Medulla oblongata (tissue), 1 donor: ENCODE measurements at regions not wholly inside any gene's neighbourhood (a gene's known extent, or its start where the extent isn't known, plus 50 kb on each side); places are given as distances from the start of the nearest gene placed in this dataset.

Source experiments
- DNase-seq: peaks from one replicate; pipeline ENCODE4 v3.0.0-alpha.2; 2015; ENCODE audit errors: extremely low spot score

DNA sequence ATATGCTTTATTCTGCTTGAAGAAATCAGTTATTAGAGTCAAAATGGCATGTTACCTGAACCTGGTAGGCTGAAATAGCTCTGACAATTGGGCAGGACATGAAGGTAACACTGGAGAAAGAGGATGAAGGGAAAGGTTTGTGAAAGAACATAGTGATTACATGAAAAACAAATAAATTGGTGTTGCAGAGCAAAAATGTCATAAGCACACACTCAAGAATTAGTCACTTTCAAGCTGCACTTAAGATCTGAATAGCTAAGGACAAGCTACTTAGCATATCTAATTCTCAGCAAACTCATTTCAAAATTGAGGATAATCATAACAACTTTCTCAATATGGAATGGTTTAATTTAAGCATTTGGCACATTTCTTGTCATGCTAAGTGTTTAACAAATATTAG, 1398.0 kb upstream of the FLRT2 start:
- DNase-seq: no peak

DNA sequence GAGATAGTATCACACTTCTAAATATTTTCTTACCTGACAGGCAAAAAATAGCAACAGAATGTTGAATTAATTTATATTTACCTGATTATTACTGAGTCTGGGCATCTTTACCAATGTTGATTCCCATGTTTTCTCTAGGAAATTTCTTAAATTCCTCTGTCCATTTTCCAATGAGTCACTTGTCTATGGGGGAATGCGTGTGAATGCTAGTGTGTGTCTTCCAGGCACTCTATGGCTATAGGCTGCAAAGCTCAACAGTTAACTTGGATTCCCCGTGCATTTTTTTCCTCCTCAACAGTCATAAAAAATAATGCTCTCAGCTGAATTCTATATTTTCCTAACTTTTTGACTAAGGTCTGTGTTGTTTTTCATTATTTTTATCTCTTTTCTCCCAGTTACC, 1385.8 kb upstream of the FLRT2 start:
- DNase-seq: no peak

DNA sequence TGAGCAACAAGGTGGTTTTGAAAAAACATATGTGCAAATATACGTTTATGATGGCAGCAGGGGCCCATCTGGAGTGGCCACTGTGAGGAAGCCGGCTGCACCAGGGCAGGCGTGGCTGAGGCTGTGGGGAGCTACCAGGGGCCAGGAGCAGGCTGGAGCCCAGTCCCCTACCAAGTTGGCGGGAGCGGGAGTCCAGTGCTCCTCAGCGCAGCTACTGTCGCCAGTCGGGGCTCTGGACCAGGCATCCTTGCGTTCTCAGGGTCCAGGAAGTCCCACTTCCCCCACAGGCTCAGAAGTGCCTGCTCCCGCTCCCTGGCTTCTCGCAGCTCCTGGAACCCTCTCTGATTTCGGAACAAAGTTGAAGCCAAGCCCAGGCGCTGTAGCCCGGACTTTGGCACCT, 1377.5 kb upstream of the FLRT2 start:
- no peak for DNase-seq

DNA sequence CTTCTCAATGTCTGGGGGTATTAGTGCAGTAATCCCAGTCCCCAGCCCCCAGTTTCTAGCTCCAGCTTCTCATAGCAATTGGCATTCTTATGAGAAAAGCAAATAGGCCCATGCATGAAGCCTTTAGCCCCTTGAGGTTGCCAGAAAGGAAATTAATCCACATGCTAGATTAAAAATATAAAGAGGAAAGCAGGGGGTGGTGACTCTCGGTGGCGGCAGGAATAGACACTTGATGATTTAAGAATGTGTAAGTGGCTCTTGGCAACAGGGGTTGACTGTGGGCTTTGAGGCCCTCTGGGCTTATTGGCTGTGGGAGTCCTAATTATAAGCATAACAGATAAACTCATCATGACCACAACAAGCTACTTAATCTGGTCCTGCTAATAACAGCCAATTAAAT, 1367.3 kb upstream of the FLRT2 start:
- DNase-seq: no peak

DNA sequence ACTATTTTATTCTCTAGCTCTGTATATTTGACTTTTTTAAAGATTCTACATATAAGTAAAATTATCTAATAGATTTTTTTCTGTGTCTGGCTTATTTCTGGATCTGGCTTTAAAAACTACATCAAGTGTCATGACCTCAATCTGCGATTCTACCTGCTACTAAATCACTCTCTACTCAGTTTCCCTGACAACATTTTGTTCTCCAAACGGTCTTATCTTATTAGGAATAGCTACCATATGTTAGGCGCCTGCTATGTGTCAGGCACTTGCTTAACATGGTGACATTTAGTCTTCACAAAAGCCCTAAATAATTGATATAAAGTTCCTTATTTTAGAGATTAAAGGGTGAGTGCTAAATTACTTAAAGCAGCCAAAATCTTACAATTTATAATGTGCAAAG, 1362.9 kb upstream of the FLRT2 start:
- DNase-seq: no peak

DNA sequence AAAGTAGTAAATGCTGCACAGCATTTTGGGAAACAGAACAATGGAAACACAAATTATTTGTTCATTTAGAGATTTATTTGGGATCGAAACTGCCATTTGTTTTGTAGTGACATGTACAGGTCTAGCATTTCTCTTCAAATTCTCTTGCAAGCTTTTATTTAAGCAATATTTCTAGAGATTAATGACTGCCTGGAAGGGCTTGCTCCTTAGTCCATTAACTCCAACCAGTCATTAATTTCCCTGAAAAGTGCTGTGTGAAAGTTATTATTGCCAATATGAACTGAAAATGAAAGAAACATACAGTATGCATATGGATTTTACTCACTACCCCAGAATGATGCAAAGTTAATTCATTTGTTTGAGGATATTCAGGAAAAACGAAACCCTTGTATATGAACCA, 1349.6 kb upstream of the FLRT2 start:
- DNase-seq: no peak

DNA sequence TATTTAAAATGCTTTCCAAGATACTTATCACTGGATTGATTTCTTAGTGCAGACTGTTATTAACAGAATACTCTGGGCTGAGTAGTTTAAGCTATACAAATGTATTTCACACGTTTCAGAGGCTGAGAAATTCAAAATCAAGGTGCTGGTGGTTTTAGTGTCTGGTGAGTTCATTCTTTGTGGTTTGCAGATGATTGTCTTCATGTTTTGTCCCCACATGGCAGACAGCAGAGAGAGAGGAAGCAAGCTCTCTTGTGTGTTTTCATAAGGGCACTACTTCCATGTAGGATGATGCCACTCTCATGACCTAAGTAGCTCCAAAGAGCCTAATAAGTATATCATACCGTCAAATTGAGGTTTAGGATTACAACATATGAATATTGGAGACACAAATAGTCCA, 1348.9 kb upstream of the FLRT2 start:
- no peak for DNase-seq

- no peak for DNase-seq
These were observed 1334.4 kb upstream of the FLRT2 start for GRCh38 chr14:84195514-84195913.

DNA sequence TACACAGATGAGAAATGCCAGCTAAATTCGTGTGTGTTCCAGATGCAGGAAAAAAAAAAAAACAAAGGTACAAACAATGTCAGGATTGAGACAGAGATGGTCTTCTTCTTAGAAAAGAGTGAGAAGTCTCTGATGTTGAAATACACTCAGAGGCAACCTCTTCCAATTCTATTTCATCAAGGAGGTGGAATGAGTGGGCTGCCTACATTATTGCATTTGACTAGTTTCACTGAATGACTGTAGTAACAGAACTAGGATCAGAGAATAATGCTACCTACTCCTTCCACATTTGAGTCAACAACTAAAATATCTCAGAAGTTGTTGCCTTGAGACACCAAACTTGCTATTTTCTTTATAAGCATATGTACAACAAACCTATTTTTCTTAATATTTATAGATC, 1332.2 kb upstream of the FLRT2 start:
- no peak for DNase-seq

- no peak for DNase-seq
These were observed 1327.5 kb upstream of the FLRT2 start for GRCh38 chr14:84202486-84202885.

DNA sequence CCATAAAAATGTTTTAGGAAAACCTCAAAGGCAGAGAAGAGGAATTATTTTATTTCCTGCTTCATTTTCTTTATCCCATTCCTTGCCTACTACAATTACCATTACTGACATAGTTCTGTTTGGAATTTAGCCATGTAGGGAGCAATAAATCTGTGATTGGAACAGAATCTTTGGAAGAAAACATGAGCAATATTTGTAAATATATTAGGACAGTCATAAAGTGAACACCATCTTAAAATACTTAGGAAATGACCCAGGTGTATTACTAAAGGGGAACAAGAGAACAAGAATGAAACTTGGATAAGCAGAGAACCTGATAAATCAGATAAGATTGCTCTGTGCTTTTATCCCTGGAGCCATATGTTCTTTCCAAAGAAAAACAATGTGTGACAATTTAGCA, 1326.0 kb upstream of the FLRT2 start:
- DNase-seq: no peak

DNA sequence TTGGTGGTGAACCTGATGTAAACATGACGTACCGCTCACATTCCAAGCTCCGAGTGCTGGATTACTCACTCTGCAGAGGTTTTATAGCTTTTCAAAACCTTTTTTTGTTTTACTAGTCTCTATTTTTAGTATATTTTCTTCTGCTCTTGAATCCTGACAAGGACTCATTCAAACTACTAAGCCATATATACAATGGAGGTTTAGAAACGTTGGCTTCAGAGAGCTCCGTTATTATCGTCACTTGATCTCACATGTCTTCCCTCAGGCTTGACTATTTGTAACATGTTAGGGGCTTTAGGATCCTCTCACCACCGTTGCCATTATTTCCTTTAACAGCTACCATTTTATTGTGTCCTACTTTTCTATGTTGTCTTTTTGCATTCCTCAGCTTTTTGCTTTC, 1321.5 kb upstream of the FLRT2 start:
- no peak for DNase-seq

DNA sequence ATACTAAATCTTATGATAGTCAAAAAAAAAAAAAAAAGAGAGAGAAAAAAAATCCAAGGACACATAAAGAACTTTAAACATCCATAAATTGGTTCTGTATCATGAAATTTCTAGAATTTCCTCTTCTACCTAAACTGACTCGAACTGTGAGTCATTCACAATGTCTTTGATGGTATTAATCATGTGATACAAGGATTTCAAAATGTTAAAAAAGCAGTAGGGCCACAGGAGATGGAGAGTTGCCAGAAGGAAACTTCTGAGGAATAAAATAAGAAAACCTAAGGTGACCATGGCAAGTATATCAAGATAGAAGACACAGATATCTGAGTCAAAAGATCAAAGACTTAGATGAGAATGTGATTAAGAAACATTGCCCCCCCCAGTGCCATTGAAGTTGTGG, 1320.9 kb upstream of the FLRT2 start:
- DNase-seq: no peak

DNA sequence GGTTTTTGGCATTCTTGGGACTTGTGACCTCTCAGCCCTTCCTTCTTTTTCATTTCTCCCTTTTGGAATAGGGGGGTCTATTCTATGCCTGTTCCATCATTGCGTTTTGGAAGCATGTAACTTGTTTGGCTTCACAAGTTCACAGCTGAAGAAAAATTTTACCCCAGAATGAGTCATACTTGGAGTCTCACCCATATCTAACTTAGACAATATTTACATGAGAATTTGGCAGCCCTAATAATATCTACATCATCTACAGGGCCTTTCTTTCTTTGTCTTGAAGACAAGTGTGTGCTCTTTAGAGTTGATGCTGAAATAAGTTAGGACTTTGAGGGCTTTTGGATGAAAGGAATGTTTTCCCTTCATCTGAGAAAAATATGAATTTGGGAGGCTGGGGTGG, 1312.9 kb upstream of the FLRT2 start:
- no peak for DNase-seq

DNA sequence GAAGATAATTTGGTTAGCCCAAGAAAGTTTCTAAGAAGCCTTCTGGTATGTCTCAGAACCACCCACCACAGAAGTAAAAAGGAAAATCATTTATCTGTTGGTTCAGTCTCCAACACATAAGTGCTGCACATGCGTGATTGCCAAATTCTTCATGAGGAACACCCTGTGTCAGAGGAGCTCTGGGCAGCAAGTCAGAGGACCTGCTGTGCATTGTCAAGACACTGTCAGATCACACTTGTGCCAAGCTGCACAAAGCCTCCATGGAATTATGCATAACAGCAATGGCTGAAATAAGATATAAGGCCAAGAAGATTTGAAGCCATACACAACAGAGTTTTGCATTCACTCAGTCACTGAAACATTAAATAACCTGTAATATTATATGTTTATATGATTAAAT, 1304.7 kb upstream of the FLRT2 start:
- peak; percentile 8 for DNase-seq

GRCh38 chr14:84228702-84229101, 1301.2 kb upstream of the FLRT2 start:
- DNase-seq: no peak

DNA sequence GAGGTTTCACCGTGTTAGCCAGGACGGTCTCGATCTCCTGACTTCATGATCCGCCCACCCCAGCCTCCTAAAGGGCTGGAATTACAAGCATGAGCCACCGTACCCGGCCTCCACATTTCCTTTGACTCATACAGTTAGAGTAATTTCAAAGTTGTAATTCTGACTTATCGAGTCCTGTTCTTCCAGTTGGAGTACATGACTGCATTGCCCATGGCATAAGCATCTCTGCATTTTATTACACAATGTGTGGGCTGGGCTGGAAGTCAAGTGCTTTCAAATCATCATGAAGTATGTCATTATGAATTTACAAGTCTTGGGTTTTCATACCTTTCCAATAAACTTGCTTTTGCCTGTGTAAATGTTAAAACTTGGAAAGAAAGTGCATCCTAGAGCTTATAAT, 1295.7 kb upstream of the FLRT2 start:
- no peak for DNase-seq

GRCh38 chr14:84236290-84236689, 1293.7 kb upstream of the FLRT2 start:
- no peak for DNase-seq

GRCh38 chr14:84237881-84238280, 1292.1 kb upstream of the FLRT2 start:
- DNase-seq: no peak

DNA sequence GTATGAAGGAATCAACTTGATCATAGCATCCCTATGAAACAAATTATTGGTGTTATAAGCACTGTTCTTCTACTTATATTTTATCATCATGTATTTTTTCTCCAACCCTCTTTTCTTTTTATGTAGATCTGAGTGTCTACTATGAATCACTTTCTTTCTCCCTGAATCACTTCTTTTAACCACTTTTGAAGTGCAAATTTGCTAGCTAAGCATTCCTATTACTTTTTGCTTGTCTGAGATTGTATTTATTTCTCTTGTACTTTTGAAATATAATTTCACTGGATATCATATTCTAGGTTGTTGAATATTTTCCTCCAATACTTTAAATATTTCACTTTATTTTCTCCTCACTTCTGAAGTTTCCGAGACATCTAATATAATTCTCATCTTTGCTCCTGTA, 1282.3 kb upstream of the FLRT2 start:
- DNase-seq: no peak

- no peak for DNase-seq
These were observed 1279.1 kb upstream of the FLRT2 start for GRCh38 chr14:84250893-84251292.

DNA sequence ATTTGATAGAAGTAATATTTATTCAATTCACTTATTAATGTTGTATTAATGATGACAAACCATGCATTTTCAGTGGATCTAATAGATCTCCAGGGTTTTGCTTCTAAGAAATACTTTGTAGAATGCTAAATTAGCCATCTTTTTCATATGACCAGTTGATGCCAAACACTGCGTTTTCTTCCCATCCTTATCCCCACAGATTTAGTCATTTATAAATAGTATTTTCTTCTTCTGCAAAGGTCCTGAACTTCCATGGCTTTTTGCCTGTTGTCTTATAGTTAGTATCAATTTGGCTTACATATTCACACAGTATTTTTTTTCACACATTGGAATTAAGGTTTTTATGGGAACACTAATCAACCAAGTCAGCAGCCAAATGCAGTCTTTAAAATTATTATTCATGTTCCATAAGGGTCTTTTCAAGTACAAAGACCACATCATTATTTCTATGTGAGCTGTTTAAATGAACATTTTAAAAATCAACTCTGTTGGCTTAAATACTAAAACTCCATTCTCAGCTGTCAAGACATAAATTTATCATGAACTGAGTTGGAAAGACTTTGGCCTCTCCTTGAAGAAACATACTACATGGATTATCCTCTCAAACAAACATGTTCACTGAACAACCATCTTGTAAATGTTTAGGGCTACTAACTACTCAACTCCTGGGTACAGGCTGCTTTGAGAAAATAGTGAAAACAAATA, 1278.4 kb upstream of the FLRT2 start:
- DNase-seq: no peak

GRCh38 chr14:84252706-84253105, 1277.2 kb upstream of the FLRT2 start:
- no peak for DNase-seq

DNA sequence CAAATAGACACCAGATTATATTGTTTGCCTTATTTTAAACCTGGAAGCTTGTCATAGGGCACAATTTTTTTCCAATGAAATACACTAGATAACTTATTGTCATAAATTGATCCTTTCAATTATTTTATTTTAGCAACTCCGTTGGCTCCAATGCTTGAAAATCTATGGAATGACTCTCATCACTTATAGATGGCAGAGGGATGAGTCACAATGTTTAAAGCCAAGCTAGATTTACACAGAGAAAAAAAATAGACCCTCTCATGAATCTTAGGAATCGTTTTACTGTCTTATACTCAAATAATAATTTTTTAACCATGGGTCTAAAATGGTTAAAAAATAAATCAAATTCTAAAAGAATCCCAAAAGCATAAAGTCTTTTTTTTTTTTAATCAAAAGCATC, 1276.6 kb upstream of the FLRT2 start:
- no peak for DNase-seq
